ENCODE measurements at regions not wholly inside any gene's neighbourhood (a gene's known extent, or its start where the extent isn't known, plus 50 kb on each side); places are given as distances from the start of the nearest gene placed in this dataset.

- TF ChIP-seq CTCF (IDR thresholded peaks at IDR 0.05), result no peak
- TF ChIP-seq POLR2A (IDR thresholded peaks at IDR 0.05), result no peak
Measured at GRCh38 chr9:28696960-28697359, 1123.7 kb upstream of the C9orf72 start.
